PC-9 (cell line): ENCODE measurements at regions not wholly inside any gene's neighbourhood (a gene's known extent, or its start where the extent isn't known, plus 50 kb on each side); places are given as distances from the start of the nearest gene placed in this dataset.

Experiments used
- BruUV-seq: library from RNA; stranded (reverse); fragments of 400-500 nt; replicated peaks from 2 replicates; lab custom pipeline; 2021; lab: Mats Ljungman, UMichigan
- CTCF ChIA-PET: fragments of 300-600 bp; sonication (Branson Sonifier 250); formaldehyde crosslinking; loops from one replicate; lab custom pipeline; 2022; ENCODE audit warnings: antibody characterized with exemption; lab: Charles Lee
- POLR2A ChIA-PET: fragments of 300-600 bp; sonication (Branson Sonifier 250); formaldehyde crosslinking; loops from one replicate; lab custom pipeline; 2022; ENCODE audit warnings: antibody characterized with exemption; ENCODE audit not compliant: unreplicated experiment; lab: Charles Lee
- DNase-seq, 2 experiments: peaks; one replicate each; pipeline versions ENCODE4 v3.0.0 to v3.0.0-alpha.2; 2015 to 2022; ENCODE audit warnings: mixed read lengths in 1 of 2
- H2AFZ ChIP-seq: fragments of 200-600 bp; sonication (generic); 2 replicates; pipeline ENCODE4 v1.8.1; 2017; ENCODE audit warnings: antibody characterized with exemption
- H3F3A ChIP-seq: fragments of 200-600 bp; sonication (generic); 2 replicates; pipeline ENCODE4 v1.8.1; 2017; ENCODE audit warnings: antibody characterized with exemption, mild to moderate bottlenecking, low read depth; ENCODE audit not compliant: insufficient read depth
- H3K27ac ChIP-seq: fragments of 200-600 bp; sonication (generic); 2 replicates; pipeline ENCODE4 v1.6.1; 2016; ENCODE audit warnings: mixed run types
- H3K27me3 ChIP-seq: fragments of 200-600 bp; sonication (generic); 2 replicates; pipeline ENCODE4 v1.6.1; 2016; ENCODE audit warnings: low read depth, mixed run types; ENCODE audit not compliant: insufficient read depth
- H3K36me3 ChIP-seq: fragments of 200-600 bp; sonication (generic); 2 replicates; pipeline ENCODE4 v1.6.1; 2016; ENCODE audit warnings: low read depth, mixed run types
- H3K4me1 ChIP-seq: fragments of 200-600 bp; sonication (generic); replicated peaks from 2 replicates; pipeline ENCODE4 v1.6.1; 2016; ENCODE audit warnings: mixed run types; ENCODE audit not compliant: insufficient read depth
- H3K4me2 ChIP-seq: fragments of 200-600 bp; sonication (generic); 2 replicates; pipeline ENCODE4 v1.6.1; 2017; ENCODE audit warnings: mixed run types
- H3K4me3 ChIP-seq: fragments of 200-600 bp; sonication (generic); 2 replicates; pipeline ENCODE4 v1.6.1; 2016; ENCODE audit warnings: mixed run types
- H3K79me2 ChIP-seq: fragments of 200-600 bp; sonication (generic); 2 replicates; pipeline ENCODE4 v1.6.1; 2017; ENCODE audit warnings: low read depth, mixed run types
- H3K9me2 ChIP-seq: fragments of 200-600 bp; sonication (generic); 2 replicates; pipeline ENCODE4 v1.8.1; 2017; ENCODE audit warnings: mild to moderate bottlenecking; ENCODE audit not compliant: insufficient read depth
- H3K9me3 ChIP-seq: fragments of 200-600 bp; sonication (generic); 2 replicates; pipeline ENCODE4 v1.8.1; 2016; ENCODE audit warnings: low read depth; ENCODE audit not compliant: insufficient read depth
- H4K20me1 ChIP-seq: fragments of 200-600 bp; sonication (generic); 2 replicates; pipeline ENCODE4 v1.8.1; 2017; ENCODE audit not compliant: insufficient read depth
- EZH2 ChIP-seq: fragments of 200-600 bp; sonication (generic); IDR thresholded peaks from 2 replicates; pipeline ENCODE4 v1.8.0; 2017; ENCODE audit warnings: antibody characterized with exemption, low read depth
- intact Hi-C: fragments of 100-400 bp; cut with micrococcal nuclease; formaldehyde crosslinking; loops from one replicate; pipeline ENCODE4 v1.10.0; 2022; ENCODE audit not compliant: unreplicated experiment
- TF ChIP-seq, protein P1 (sequence below): fragments of 200-600 bp; sonication (generic); conservative IDR thresholded peaks from 2 replicates; pipeline ENCODE4 v1.6.1; 2017; ENCODE audit warnings: mixed run types, antibody characterized with exemption, mild to moderate bottlenecking, moderate library complexity

DNA sequence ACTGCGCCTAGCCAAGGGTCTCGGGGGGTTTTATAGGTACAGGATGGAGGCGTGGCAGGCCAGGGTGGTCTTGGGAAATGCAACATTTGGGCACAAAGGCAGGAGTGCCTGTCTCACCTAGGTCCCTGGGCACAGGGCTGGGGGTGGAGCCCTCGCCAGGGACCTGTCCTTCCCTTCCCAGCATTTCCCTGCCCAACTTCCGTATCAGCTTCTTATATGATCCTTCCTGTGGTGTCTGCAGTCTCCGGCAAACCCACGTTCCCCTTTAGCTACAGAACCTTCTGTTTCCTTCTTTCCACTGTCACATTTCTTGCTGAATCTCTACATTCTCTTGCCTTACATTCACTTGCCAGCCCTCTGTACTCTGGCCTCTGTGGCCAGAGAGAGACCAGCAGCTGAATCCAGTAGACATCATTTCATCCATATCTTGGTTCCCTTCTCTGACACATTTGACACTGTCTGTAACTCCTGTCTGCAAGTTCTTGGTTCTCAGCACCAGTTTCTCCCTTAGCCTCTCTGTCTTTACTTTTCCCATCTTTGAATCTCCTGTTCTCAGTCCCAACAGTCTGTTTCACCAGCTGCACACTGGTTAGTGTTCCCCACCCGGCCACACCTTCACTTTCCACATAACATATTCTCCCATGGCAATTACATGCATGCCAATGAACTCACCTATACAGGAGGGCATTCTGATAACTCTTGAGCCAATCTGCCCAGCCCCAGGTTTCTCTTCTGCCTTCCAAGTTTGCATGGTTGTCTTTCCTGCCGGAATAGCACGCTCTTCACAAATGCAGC is 134.7 kb upstream of the ZNF608 start:
- intact Hi-C loops = no loop called here
- Histone ChIP-seq H3K9me3 (no peaks in the 10 kb centered on the region), H3K4me3 (no peak overlapping the region), H3K36me3 (no peaks in the 10 kb centered on the region), H3K4me1 (no peaks in the 10 kb centered on the region), H3K79me2 (no peaks in the 10 kb centered on the region), H4K20me1 (no peaks in the 10 kb centered on the region), H3K9me2 (no peaks in the 10 kb centered on the region), H2AFZ (no peak overlapping the region), H3K4me2 (no peak overlapping the region), H3F3A (no peaks in the 10 kb centered on the region), H3K27me3 (no peaks in the 10 kb centered on the region), H3K27ac (no peak overlapping the region)
- ChIA-PET CTCF (no interaction called here), POLR2A (no interaction called here)
- TF ChIP-seq EZH2 = no peak
- TF ChIP-seq, protein P1, sequence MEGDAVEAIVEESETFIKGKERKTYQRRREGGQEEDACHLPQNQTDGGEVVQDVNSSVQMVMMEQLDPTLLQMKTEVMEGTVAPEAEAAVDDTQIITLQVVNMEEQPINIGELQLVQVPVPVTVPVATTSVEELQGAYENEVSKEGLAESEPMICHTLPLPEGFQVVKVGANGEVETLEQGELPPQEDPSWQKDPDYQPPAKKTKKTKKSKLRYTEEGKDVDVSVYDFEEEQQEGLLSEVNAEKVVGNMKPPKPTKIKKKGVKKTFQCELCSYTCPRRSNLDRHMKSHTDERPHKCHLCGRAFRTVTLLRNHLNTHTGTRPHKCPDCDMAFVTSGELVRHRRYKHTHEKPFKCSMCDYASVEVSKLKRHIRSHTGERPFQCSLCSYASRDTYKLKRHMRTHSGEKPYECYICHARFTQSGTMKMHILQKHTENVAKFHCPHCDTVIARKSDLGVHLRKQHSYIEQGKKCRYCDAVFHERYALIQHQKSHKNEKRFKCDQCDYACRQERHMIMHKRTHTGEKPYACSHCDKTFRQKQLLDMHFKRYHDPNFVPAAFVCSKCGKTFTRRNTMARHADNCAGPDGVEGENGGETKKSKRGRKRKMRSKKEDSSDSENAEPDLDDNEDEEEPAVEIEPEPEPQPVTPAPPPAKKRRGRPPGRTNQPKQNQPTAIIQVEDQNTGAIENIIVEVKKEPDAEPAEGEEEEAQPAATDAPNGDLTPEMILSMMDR = no peak
- BruUV-seq = no TSS peak
- DNase-seq = no peak

DNA sequence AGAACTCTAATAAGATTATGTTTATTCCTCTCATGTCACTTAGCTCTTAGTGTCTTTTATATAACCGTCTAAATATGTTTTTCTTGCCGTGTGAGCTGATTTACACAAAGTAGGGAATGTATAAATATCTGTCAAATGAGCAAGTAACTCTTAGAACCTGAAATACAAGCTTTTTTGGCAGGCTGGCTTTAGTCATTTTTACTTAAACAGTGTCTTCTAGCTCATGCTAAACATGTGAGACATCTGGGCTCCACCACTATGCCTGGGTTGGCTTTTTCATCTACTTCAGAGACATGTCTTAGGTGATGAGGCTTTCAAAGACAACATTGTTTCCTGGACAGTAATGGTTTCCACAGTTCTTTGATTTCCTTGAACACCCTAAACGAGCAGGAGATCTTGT is 137.2 kb upstream of the ZNF608 start:
- Histone ChIP-seq H3K9me3 (no peaks in the 10 kb centered on the region), H3K4me1 (no peaks in the 10 kb centered on the region), H3K27ac (no peak overlapping the region), H3K27me3 (no peaks in the 10 kb centered on the region), H3K36me3 (no peaks in the 10 kb centered on the region), H3K9me2 (no peaks in the 10 kb centered on the region), H3K4me2 (no peak overlapping the region), H4K20me1 (no peaks in the 10 kb centered on the region), H3F3A (no peaks in the 10 kb centered on the region), H3K4me3 (no peak overlapping the region), H3K79me2 (no peaks in the 10 kb centered on the region), H2AFZ (no peak overlapping the region)
- DNase-seq = no peak
- TF ChIP-seq EZH2 = no peak
- TF ChIP-seq, protein P1 = no peak
- no TSS peak for BruUV-seq
- ChIA-PET CTCF (no interaction called here), POLR2A (interaction anchor here (0.6 kb wide), 1 partner anchor 568 kb away, joined by 6 read pairs; no protein-coding TSS in a partner anchor)
- intact Hi-C loops = no loop called here

DNA sequence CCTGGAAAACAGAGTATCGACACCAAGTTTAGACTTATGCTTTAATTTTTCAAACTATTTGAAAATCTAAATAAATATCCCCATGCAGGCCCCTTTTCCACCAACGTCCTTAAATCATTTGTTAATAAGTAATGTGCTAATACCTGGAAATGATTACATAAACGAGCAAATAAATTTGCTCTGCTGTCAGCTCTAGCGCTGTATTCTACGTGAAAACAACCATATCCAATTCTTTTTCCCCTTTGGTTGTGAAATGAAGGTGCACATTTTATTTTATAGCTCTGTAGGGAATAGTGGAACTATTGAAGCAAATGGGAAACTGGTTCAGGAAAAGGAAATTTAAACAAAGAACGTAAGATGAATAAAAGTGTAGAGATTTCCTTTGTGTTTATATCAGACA is 137.7 kb upstream of the ZNF608 start:
- Histone ChIP-seq H3K79me2 (no peaks in the 10 kb centered on the region), H3K36me3 (no peaks in the 10 kb centered on the region), H3K9me3 (no peaks in the 10 kb centered on the region), H3K9me2 (no peaks in the 10 kb centered on the region), H2AFZ (no peak overlapping the region), H3K27me3 (no peaks in the 10 kb centered on the region), H3K4me2 (no peak overlapping the region), H3K4me3 (no peak overlapping the region), H3K27ac (no peak overlapping the region), H3F3A (no peaks in the 10 kb centered on the region), H3K4me1 (no peaks in the 10 kb centered on the region), H4K20me1 (no peaks in the 10 kb centered on the region)
- TF ChIP-seq, protein P1 = no peak
- no peak for TF ChIP-seq EZH2
- BruUV-seq = no TSS peak
- POLR2A ChIA-PET = interaction anchor here (0.6 kb wide), 1 partner anchor 569 kb away, joined by 6 read pairs; no protein-coding TSS in a partner anchor
- CTCF ChIA-PET = no interaction called here
- intact Hi-C loops = no loop called here
- no peak for DNase-seq
